K562 (cell line): ENCODE measurements at regions not wholly inside any gene's neighbourhood (a gene's known extent, or its start where the extent isn't known, plus 50 kb on each side); places are given as distances from the start of the nearest gene placed in this dataset.

Experiments
- ATAC-seq: fragments of 200-7000 bp; cut with Tn5 transposase; 3 replicates; pipeline ENCODE4 v1.9.1; 2020; ENCODE audit warnings: moderate library complexity
- BruUV-seq: library from RNA; stranded (reverse); fragments of 400-500 nt; replicated peaks from 2 replicates; lab custom pipeline; 2021; lab: Mats Ljungman, UMichigan
- CTCF ChIA-PET: fragments of 300-600 bp; formaldehyde crosslinking; extraction: SDS; loops from one replicate; lab custom pipeline; 2021; ENCODE audit warnings: low intra/inter-chr PET ratio; lab: Yijun Ruan, JAX
- POLR2A ChIA-PET: fragments of 300-600, 350-650 bp; sonication (Branson Sonifier 250); formaldehyde crosslinking; extraction: SDS; loops from one replicate; lab custom pipeline; 2021; ENCODE audit warnings: antibody characterized with exemption, inconsistent platforms; lab: Yijun Ruan, JAX
- DNase-seq, 4 experiments: peaks; one replicate each; pipeline versions ENCODE4 v3.0.0 to v3.0.0-alpha.2; 2011 to 2018; ENCODE audit warnings: low spot score in 3 of 4, mixed read lengths in 3 of 4; ENCODE audit errors: extremely low read depth in 1 of 4
- FAIRE-seq: peaks from 2 replicates; lab custom pipeline; 2011; peaks lifted over from hg19 to GRCh38; lab: Jason Lieb, UNC
- H2AFZ ChIP-seq: 2 replicates; pipeline ENCODE4 v1.6.0; 2011; ENCODE audit warnings: low read depth, low read length, control low read depth, inconsistent platforms
- H3K27ac ChIP-seq: fragments of 200-600 bp; 3 replicates; pipeline ENCODE4 v1.8.0; 2011; ENCODE audit warnings: low read depth, mild to moderate bottlenecking, control low read depth, inconsistent platforms, low read length, moderate library complexity, mixed read lengths; ENCODE audit errors: extremely low read depth
- H3K27me3 ChIP-seq, 2 experiments: fragments of 300-600 bp in 1 of 2; 2 replicates in 1 of 2; 3 replicates in 1 of 2; pipeline versions ENCODE4 v1.6.0 to v1.8.0; 2011; ENCODE audit warnings: inconsistent platforms in 2 of 2, low read length in 2 of 2, mild to moderate bottlenecking in 1 of 2, mixed read lengths in 1 of 2, moderate library complexity in 1 of 2; ENCODE audit not compliant: control insufficient read depth in 2 of 2, insufficient read depth in 2 of 2
- H3K36me3 ChIP-seq: fragments of 300-600 bp; 3 replicates; pipeline ENCODE4 v1.8.0; 2011; ENCODE audit warnings: mild to moderate bottlenecking, low read length, inconsistent platforms; ENCODE audit not compliant: control insufficient read depth, insufficient read depth
- H3K4me1 ChIP-seq, 2 experiments: fragments of 200-600 bp in 1 of 2; replicated peaks in 1 of 2; 2 replicates in 1 of 2; 3 replicates in 1 of 2; pipeline versions ENCODE4 v1.5.1 to v1.8.0; 2011; ENCODE audit warnings: inconsistent platforms in 2 of 2, low read length in 2 of 2, mild to moderate bottlenecking in 1 of 2, mixed read lengths in 1 of 2, moderate library complexity in 1 of 2; ENCODE audit not compliant: control insufficient read depth in 2 of 2, insufficient read depth in 2 of 2
- H3K4me2 ChIP-seq: 2 replicates; pipeline ENCODE4 v1.6.1; 2011; ENCODE audit warnings: low read length, control low read depth, inconsistent platforms, mixed read lengths; ENCODE audit not compliant: insufficient read depth
- H3K4me3 ChIP-seq: fragments of 200-600 bp; sonication (generic), shearing (Covaris generic); 2 replicates; pipeline ENCODE4 v1.5.1; 2016; ENCODE audit warnings: control low read depth, inconsistent platforms
- H3K79me2 ChIP-seq: fragments of 200-600 bp; 3 replicates; pipeline ENCODE4 v1.8.0; 2011; ENCODE audit warnings: low read length, inconsistent platforms; ENCODE audit not compliant: control insufficient read depth, insufficient read depth
- H3K9ac ChIP-seq, 2 experiments: 2 replicates each; pipeline versions ENCODE4 v1.6.0 to v1.6.1; 2011; ENCODE audit warnings: low read depth in 2 of 2, low read length in 2 of 2, control low read depth in 1 of 2, inconsistent platforms in 1 of 2, mild to moderate bottlenecking in 1 of 2, mixed read lengths in 1 of 2; ENCODE audit not compliant: insufficient read depth in 1 of 2
- H3K9me1 ChIP-seq: one replicate; pipeline ENCODE4 v1.6.0; 2011; ENCODE audit warnings: inconsistent platforms, mild to moderate bottlenecking, low read length, moderate library complexity; ENCODE audit not compliant: control insufficient read depth, insufficient read depth
- H3K9me3 ChIP-seq: replicated peaks from 2 replicates; pipeline ENCODE4 v1.5.1; 2011; ENCODE audit warnings: low read depth, low read length, inconsistent platforms; ENCODE audit not compliant: control insufficient read depth, insufficient read depth
- H4K20me1 ChIP-seq: replicated peaks from 2 replicates; pipeline ENCODE4 v1.6.1; 2011; ENCODE audit warnings: low read length, inconsistent platforms, mixed read lengths; ENCODE audit not compliant: control insufficient read depth, insufficient read depth
- ATF1 ChIP-seq, 2 experiments: fragments of 450-650 bp in 1 of 2; IDR thresholded peaks; 2 replicates each; pipeline ENCODE4 v1.6.1; 2016; ENCODE audit warnings: missing compliant biosample characterization in 1 of 2, missing genetic modification characterization in 1 of 2
- C11orf30 ChIP-seq: fragments of 450-650 bp; IDR thresholded peaks from 2 replicates; pipeline ENCODE4 v1.6.1; 2016; ENCODE audit warnings: low read depth, mild to moderate bottlenecking
- FOXK1 ChIP-seq: sonication (generic); formaldehyde crosslinking; IDR thresholded peaks from 2 replicates; pipeline ENCODE4 v1.8.0; 2022; ENCODE audit warnings: missing genetic modification reagents, mild to moderate bottlenecking, borderline replicate concordance
- GABPB1 ChIP-seq: sonication (generic); formaldehyde crosslinking; IDR thresholded peaks from 2 replicates; pipeline ENCODE4 v1.8.0; 2022; ENCODE audit warnings: mild to moderate bottlenecking, missing genetic modification reagents
- GTF2E2 ChIP-seq: fragments of 200-800 bp; sonication (Bioruptor generic); IDR thresholded peaks from 2 replicates; pipeline ENCODE4 v1.6.1; 2016; ENCODE audit warnings: missing genetic modification characterization, missing compliant biosample characterization
- HDAC2 ChIP-seq: fragments of 450-650 bp; IDR thresholded peaks from 2 replicates; pipeline ENCODE4 v1.6.1; 2016; ENCODE audit warnings: mild to moderate bottlenecking
- RREB1 ChIP-seq: fragments of 250-450 bp; sonication (Bioruptor Pico); IDR thresholded peaks from 2 replicates; pipeline ENCODE4 v1.4.0; 2020
- ZFX ChIP-seq: sonication (generic); formaldehyde crosslinking; IDR thresholded peaks from 2 replicates; pipeline ENCODE4 v1.8.0; 2022; ENCODE audit warnings: mild to moderate bottlenecking, missing genetic modification reagents, moderate library complexity
- ZNF184 ChIP-seq: sonication (generic); formaldehyde crosslinking; IDR thresholded peaks from 2 replicates; pipeline ENCODE4 v1.5.0; 2020; ENCODE audit warnings: missing genetic modification reagents
- ZNF766 ChIP-seq: fragments of 200-800 bp; sonication (Bioruptor generic); conservative IDR thresholded peaks from 2 replicates; pipeline ENCODE4 v1.6.1; 2016; ENCODE audit warnings: missing genetic modification characterization, missing compliant biosample characterization
- WGBS: fragments of 100-300 bp; shearing (Covaris generic); methylation state at CpG from one replicate; pipeline ENCODE4 v1.1.6; 2016; ENCODE audit warnings: low coverage, mixed read lengths; ENCODE audit not compliant: insufficient coverage; ENCODE audit errors: missing lambda C conversion rate; 5-methylcytosine and 5-hydroxymethylcytosine counted together
- in situ Hi-C: fragments of 300-500 bp; cut with MboI; formaldehyde crosslinking; loops from 4 replicates; pipeline ENCODE4 v1.15.0; 2018; ENCODE audit warnings: inconsistent platforms, mixed read lengths
- intact Hi-C: fragments of 100-400 bp; cut with micrococcal nuclease; formaldehyde crosslinking; loops from 2 replicates; pipeline ENCODE4 v1.14.2; 2022

GRCh38 chr18:27276479-27276878 lies 91.4 kb upstream of the CHST9 start:
- Histone ChIP-seq H3K9ac (no peak overlapping the region), H2AFZ (no peak overlapping the region), H3K9me1 (no peaks in the 10 kb centered on the region), H3K27ac (no peak overlapping the region), H3K4me2 (no peak overlapping the region), H3K27me3 (no peaks in the 10 kb centered on the region), H3K9me3 (peaks cover 2% of the 10 kb centered on the region; the same call in 1 of the 2 replicates), H3K79me2 (no peaks in the 10 kb centered on the region), H3K36me3 (no peaks in the 10 kb centered on the region), H3K4me3 (no peak overlapping the region), H4K20me1 (no peaks in the 10 kb centered on the region), H3K4me1 (no peaks in the 10 kb centered on the region)
- BruUV-seq: no TSS peak
- ChIA-PET POLR2A (no interaction called here), CTCF (no interaction called here)
- ATAC-seq (no peak), FAIRE-seq (no peak), DNase-seq (no peak)
- intact Hi-C loops (no loop called here), in situ Hi-C loops (no loop called here)
- 0% methylated on average over 2 of the region's 2 CpGs for WGBS
- no peak for TF ChIP-seq FOXK1
- TF ChIP-seq RREB1 (CRISPR knock-in tag): no peak
- TF ChIP-seq ZNF766 (CRISPR knock-in tag): no peak
- no peak for TF ChIP-seq ATF1 (CRISPR knock-in tag; IDR thresholded peaks at IDR 0.05)
- no peak for TF ChIP-seq ATF1 (tag; IDR thresholded peaks at IDR 0.05)
- no peak for TF ChIP-seq ZFX (CRISPR knock-in tag)
- TF ChIP-seq GTF2E2 (tag): no peak
- no peak for TF ChIP-seq HDAC2
- no peak for TF ChIP-seq C11orf30
- no peak for TF ChIP-seq GABPB1 (CRISPR knock-in tag)
- no peak for TF ChIP-seq ZNF184 (CRISPR knock-in tag)
